GM19467 (cell line): ENCODE measurements at regions not wholly inside any gene's neighbourhood (a gene's known extent, or its start where the extent isn't known, plus 50 kb on each side); places are given as distances from the start of the nearest gene placed in this dataset.

ENCODE experiments used
- ATAC-seq: cut with Tn5 transposase; IDR thresholded peaks from one replicate; pipeline ENCODE4 v1.9.1; 2021; ENCODE audit warnings: mild to moderate bottlenecking, moderate library complexity; ENCODE audit not compliant: unreplicated experiment

GRCh38 chr7:136336932-136337331 is 359.8 kb upstream of the MTPN start:
- ATAC-seq = no peak

GRCh38 chr7:136333636-136334035 is 356.5 kb upstream of the MTPN start:
- no peak for ATAC-seq

- ATAC-seq = no peak
Measured at GRCh38 chr7:136326045-136326609, 349.0 kb upstream of the MTPN start.

- ATAC-seq = no peak
Measured at GRCh38 chr7:136325578-136325977, 348.4 kb upstream of the MTPN start.

DNA sequence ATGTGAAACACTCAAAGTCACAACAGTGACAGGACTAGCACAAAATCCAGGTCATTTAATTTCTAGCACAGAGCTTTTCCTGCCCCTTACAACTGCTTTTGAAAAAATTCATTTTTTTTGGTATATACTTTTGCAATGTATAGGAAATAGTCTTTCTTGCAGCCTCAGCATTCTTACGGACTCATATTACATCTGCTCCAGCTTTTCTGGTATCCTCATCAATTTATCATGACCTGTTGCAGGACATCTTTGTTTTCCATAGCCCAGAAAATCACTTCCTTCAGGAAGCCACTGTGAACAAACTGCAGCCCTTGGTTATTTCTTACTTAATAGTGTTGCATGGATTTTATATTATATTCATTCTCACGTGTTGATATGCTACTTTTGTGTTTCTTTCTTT is 347.9 kb upstream of the MTPN start:
- ATAC-seq = no peak

DNA sequence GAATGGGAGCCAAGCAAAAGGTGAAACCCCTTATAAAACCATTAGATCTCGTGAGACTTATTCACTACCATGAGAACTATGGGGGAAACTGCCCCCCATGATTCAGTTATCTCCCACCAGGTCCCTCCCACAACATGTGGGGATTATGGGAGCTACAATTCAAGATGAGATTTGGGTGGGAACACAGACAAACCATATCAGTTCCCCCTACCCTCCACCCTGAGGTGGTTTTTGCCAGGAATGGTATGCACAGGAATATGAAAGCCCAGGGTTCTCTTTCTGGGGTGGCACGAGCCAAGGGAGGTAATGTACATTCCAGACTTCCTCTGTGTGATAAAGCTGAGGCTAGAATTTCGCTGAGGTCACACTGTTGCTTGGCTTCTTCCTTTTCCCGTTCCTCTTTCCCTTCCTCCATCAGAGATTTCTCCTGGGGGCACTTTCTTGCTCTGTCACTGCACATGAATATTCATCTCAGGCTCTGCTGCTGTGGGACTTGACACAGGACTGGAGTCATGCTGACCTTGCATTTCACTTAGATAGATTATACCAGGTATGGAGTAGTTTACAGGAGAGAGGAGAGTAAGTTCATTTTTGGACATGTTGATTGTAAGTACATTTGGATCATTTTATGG is 347.0 kb upstream of the MTPN start:
- no peak for ATAC-seq

DNA sequence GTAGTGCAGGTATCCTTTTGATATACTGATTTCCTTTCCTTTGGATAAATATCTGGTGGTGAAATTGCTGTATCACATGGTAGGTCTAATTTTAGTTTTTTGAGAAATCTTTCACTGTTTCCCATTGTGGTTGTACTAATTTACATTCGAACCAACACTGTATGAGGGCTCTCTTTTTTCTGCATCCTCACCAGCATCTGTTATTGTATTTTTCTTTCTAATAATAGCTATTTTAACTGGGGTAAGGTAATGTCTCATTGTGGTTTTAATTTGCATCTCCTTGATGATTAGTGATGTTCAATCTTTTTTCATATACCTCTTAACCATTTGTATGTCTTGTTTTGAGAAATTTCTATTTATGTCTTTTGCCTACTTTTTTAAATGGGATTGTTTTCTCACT is 335.4 kb upstream of the MTPN start:
- ATAC-seq = peak; percentile 87

- ATAC-seq = no peak
Measured at GRCh38 chr7:136309407-136309806, 332.2 kb upstream of the MTPN start.

GRCh38 chr7:136308230-136308629 is 331.1 kb upstream of the MTPN start:
- ATAC-seq = no peak

DNA sequence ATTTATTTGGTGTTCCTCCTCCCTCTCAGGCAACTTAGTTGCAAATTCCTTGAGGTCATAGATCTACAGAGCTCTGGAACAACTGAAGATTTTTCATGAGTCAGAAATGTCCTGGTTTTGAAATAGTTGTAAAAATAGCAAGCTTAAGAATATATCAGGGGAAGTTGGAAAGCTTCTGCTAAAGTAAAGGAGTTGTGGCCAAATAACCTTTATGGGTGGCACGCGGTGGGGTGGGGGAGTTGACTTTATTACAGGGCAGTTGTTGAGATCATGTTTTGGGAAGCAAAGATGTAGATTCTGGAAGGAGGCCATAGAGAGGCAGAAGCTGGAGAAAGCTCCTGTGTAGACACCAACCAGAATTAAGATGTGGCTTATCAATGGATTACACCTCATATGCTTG is 326.0 kb upstream of the MTPN start:
- no peak for ATAC-seq

DNA sequence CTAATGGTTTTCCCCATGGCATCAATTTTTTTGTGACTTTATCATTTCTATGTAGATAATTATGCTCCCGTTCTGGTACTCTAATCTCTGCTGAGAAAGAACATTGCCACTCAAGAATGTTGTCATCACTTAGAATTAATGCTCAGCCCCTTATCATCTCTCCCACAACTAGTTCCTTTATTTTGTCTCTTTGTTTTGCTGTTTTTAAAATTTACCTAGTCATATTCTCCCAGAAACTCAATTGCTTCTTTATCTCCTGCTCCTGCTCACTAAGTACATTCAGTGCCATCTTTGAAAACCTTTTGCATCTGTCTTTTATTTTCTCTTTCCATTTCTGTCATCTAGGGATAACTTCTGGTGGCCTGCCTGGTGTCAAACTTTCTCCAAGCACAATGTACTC is 324.9 kb upstream of the MTPN start:
- ATAC-seq = no peak

DNA sequence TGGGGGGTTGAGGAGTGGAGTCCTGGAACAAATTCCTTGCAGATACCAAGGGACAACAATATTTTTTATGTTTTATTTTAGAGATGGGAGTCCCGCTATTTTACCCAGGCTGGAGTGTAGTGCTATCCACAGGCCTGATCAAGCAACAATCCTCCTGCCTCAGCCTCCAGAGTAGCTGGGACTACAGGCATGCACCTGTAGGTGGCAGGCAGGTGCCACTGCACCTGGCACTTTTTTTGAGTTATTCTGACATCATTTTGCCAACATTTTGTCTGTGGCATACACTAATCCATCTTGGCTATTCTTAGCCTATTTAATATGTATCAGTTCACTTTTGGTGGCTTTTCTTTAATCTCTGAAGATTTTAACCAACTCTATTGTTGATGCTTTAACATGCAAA is 317.8 kb upstream of the MTPN start:
- ATAC-seq = no peak

DNA sequence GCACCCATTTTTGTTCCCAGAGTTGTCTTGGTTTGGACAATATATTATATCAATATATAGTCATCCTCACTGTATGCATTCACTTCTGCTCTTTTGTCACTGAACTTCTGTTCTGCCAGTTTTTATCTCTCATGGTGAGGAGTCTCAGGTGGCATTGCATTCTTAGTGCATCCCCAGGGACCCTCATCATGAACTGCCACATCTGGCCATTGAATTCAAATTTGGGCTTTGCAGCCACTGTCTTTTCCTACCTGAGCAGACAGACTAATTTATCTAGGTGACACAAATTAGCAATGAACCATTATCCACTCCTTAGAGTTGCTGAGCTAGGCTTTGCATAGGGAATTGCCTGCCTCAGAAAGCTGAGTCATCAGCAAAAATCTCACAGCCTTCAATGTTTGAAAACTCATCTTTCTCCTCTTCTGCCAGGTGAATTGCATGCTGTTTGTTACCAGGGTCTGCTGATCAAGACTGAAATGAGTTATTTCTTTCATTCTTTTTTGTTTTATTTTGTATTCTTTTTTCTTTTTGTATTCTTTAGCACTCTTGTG is 316.8 kb upstream of the MTPN start:
- ATAC-seq = peak; percentile 18

GRCh38 chr7:136293272-136293671 is 316.1 kb upstream of the MTPN start:
- peak; percentile 97 for ATAC-seq

GRCh38 chr7:136292365-136292764 is 315.2 kb upstream of the MTPN start:
- ATAC-seq = no peak

GRCh38 chr7:136290351-136290750 is 313.2 kb upstream of the MTPN start:
- ATAC-seq = no peak

- no peak for ATAC-seq
Measured at GRCh38 chr7:136278057-136278456, 300.9 kb upstream of the MTPN start.

DNA sequence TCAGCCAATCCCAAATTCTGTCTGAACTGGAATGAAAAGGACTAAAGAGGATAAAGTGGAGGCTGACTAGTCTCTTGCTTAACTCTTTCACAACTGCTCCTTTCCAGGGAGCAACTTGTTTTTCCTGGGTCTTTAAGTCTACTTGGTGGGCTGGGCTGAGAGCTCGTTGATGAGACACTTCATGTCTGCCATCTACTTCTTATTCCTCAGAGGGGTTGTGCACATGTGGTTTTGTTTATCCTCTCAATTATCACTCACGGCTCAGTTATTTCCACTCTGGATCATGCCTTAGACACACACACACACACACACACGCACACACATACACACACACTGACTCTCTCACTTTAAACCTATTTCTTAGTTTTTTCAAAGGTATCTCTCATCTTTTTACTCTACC is 298.6 kb upstream of the MTPN start:
- no peak for ATAC-seq

GRCh38 chr7:136274636-136275345 is 297.6 kb upstream of the MTPN start:
- no peak for ATAC-seq

DNA sequence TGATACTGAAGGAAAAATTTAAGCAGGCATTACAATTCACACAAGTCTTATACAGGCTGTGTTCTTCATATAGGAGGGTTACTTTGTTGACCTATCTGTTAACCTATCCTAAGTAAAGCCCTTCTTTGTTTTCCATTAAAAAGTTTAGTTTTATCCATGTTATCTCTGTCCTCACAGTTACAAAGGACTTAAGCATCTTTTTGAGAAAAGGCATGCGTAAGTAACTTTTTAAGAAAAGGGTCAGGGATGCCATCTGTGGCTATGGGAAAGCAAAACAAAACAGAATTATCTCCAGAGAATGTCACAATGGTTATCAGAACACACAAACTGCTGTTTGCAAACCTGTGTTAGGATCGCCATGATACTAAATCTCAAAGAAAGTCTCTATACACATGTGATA is 295.8 kb upstream of the MTPN start:
- no peak for ATAC-seq

DNA sequence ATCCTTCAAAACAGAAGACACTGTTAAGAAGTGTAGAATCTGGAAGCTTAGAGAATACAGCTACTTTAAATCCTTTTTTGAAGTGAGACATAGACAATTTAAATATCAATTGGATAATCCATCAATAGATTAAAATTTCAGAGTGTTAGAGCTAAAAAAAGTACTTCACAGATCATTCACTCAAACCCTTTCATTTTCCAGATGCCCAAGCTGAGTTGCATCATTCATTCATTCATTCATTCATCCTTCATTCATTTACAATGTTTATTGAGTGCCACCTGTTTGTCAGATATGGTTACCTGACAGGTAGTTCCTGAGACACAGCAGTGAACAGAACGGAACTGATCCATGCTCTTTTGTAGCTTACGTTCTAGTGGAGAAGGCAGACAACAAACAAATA is 290.7 kb upstream of the MTPN start:
- no peak for ATAC-seq

DNA sequence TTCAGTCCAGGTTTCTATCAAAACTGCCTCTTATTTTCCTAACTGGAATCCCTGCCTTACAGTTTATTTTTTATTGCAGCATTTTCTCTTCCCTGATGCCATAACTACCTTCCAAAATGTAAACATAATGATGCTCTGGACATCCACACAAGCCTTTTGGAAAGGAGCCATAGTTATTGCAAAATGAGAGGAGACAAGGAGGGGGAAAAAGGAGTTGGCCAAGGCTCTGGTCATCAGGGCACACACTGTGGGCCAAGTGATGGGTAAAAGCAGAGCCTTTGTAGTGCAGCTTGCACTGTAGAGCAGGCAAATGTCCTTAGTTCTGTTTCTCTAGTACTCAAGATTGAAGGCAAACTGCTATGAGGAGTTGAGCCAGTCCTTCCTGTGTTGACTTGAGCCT is 289.3 kb upstream of the MTPN start:
- ATAC-seq = no peak
